GM13976 (cell line): ENCODE measurements at regions not wholly inside any gene's neighbourhood (a gene's known extent, or its start where the extent isn't known, plus 50 kb on each side); places are given as distances from the start of the nearest gene placed in this dataset.

ENCODE experiments used
- DNase-seq: peaks from one replicate; pipeline ENCODE4 v3.0.0; 2012; ENCODE audit warnings: low spot score
- CTCF ChIP-seq: IDR thresholded peaks from 2 replicates; pipeline ENCODE4 v1.5.1; 2012; ENCODE audit warnings: borderline replicate concordance, mild to moderate bottlenecking; ENCODE audit not compliant: insufficient read depth; ENCODE audit errors: extremely low read depth, missing control alignments, control extremely low read depth
- in situ Hi-C: fragments of 300-500 bp; cut with MboI; formaldehyde crosslinking; loops from one replicate; pipeline ENCODE4 v1.12.0; 2022; ENCODE audit warnings: low sequenced_read_pairs, mixed read lengths, inconsistent platforms; ENCODE audit not compliant: unreplicated experiment

GRCh38 chr2:146349334-146349733, 1495.5 kb upstream of the ACVR2A start:
- in situ Hi-C loops: no loop called here
- DNase-seq: no peak
- TF ChIP-seq CTCF: no peak

GRCh38 chr2:146324951-146325350, 1519.9 kb upstream of the ACVR2A start:
- TF ChIP-seq CTCF: no peak
- in situ Hi-C loops: no loop called here
- no peak for DNase-seq

- in situ Hi-C loops: no loop called here
- DNase-seq: no peak
These were observed 1521.3 kb upstream of the ACVR2A start for GRCh38 chr2:146323564-146323963.

GRCh38 chr2:146321175-146321574, 1523.7 kb upstream of the ACVR2A start:
- no peak for TF ChIP-seq CTCF
- DNase-seq: no peak
- in situ Hi-C loops: no loop called here

More at GRCh38 chr2:146323564-146323963, 1521.3 kb upstream of the ACVR2A start:
- TF ChIP-seq CTCF: no peak

GRCh38 chr2:146317959-146318358, 1526.9 kb upstream of the ACVR2A start:
- in situ Hi-C loops: no loop called here
- TF ChIP-seq CTCF: no peak
- no peak for DNase-seq

- no peak for TF ChIP-seq CTCF
- DNase-seq: no peak
- in situ Hi-C loops: no loop called here
These were observed 1531.9 kb upstream of the ACVR2A start for GRCh38 chr2:146312899-146313298.

- DNase-seq: no peak
- TF ChIP-seq CTCF: no peak
- in situ Hi-C loops: no loop called here
These were observed 1539.7 kb upstream of the ACVR2A start for GRCh38 chr2:146305164-146305563.
